SH-SY5Y (cell line): ENCODE measurements at regions not wholly inside any gene's neighbourhood (a gene's known extent, or its start where the extent isn't known, plus 50 kb on each side); places are given as distances from the start of the nearest gene placed in this dataset.

Source experiments
- GATA2 ChIP-seq: IDR thresholded peaks from 2 replicates; pipeline ENCODE4 v1.6.1; 2011; ENCODE audit warnings: mild to moderate bottlenecking, low read depth, low read length
- GATA3 ChIP-seq: IDR thresholded peaks from 2 replicates; pipeline ENCODE4 v1.6.1; 2011; ENCODE audit warnings: low read depth, mild to moderate bottlenecking, low read length, moderate library complexity

- TF ChIP-seq GATA2 (peak; percentile 78), GATA3 (peak; percentile 45; the same call in 1 of the 2 replicates)
Observed at GRCh38 chr1:234745844-234746797, 136.1 kb upstream of the IRF2BP2 start.
